SK-N-SH treated with all-trans-retinoic acid at 6 μM for 48 hours (cell line): ENCODE measurements at regions not wholly inside any gene's neighbourhood (a gene's known extent, or its start where the extent isn't known, plus 50 kb on each side); places are given as distances from the start of the nearest gene placed in this dataset.

Source experiments
- ATAC-seq: fragments of 200-7000 bp; cut with Tn5 transposase; 3 replicates; pipeline ENCODE4 v1.9.1; 2020; ENCODE audit warnings: mild to moderate bottlenecking, moderate library complexity
- BACH2 ChIP-seq: fragments of 250-450 bp; sonication (Bioruptor Pico); IDR thresholded peaks from 2 replicates; pipeline ENCODE4 v1.9.0; 2021; ENCODE audit warnings: mild to moderate bottlenecking, borderline replicate concordance
- CSDC2 ChIP-seq: fragments of 250-450 bp; sonication (Bioruptor Pico); IDR thresholded peaks from 2 replicates; pipeline ENCODE4 v1.5.0; 2020; ENCODE audit warnings: mild to moderate bottlenecking, moderate library complexity
- ESRRG ChIP-seq: fragments of 250-450 bp; sonication (Bioruptor Pico); IDR thresholded peaks from 2 replicates; pipeline ENCODE4 v1.6.1; 2021; ENCODE audit warnings: mild to moderate bottlenecking
- GLIS3 ChIP-seq: fragments of 250-450 bp; sonication (Bioruptor Pico); IDR thresholded peaks from 2 replicates; pipeline ENCODE4 v1.5.0; 2020; ENCODE audit warnings: mild to moderate bottlenecking, moderate library complexity
- ISL1 ChIP-seq: fragments of 250-450 bp; sonication (Bioruptor Pico); IDR thresholded peaks from 2 replicates; pipeline ENCODE4 v2.1.2; 2022; ENCODE audit warnings: mild to moderate bottlenecking, moderate library complexity
- OSR1 ChIP-seq: fragments of 250-450 bp; sonication (Bioruptor Pico); IDR thresholded peaks from 2 replicates; pipeline ENCODE4 v1.8.0; 2022; ENCODE audit warnings: moderate library complexity, mild to moderate bottlenecking, inconsistent platforms
- PPARA ChIP-seq: fragments of 250-450 bp; sonication (Bioruptor Pico); IDR thresholded peaks from 2 replicates; pipeline ENCODE4 v1.5.0; 2020; ENCODE audit warnings: mild to moderate bottlenecking, borderline replicate concordance
- RARB ChIP-seq: fragments of 250-450 bp; sonication (Bioruptor Pico); IDR thresholded peaks from 2 replicates; pipeline ENCODE4 v1.8.0; 2021; ENCODE audit warnings: mild to moderate bottlenecking, moderate library complexity
- TCF4 ChIP-seq: fragments of 250-450 bp; sonication (Bioruptor Pico); IDR thresholded peaks from 2 replicates; pipeline ENCODE4 v1.8.0; 2021; ENCODE audit warnings: mild to moderate bottlenecking, moderate library complexity, borderline replicate concordance
- TOX ChIP-seq: fragments of 250-450 bp; sonication (Bioruptor Pico); IDR thresholded peaks from 2 replicates; pipeline ENCODE4 v1.8.0; 2021; ENCODE audit warnings: mild to moderate bottlenecking, moderate library complexity, borderline replicate concordance
- ZC3H10 ChIP-seq: fragments of 250-450 bp; sonication (Bioruptor Pico); IDR thresholded peaks from 2 replicates; pipeline ENCODE4 v1.5.1; 2021; ENCODE audit warnings: mild to moderate bottlenecking, moderate library complexity
- ZNF565 ChIP-seq: fragments of 450-650 bp; formaldehyde crosslinking; conservative IDR thresholded peaks from 2 replicates; pipeline ENCODE4 v1.5.0; 2020; ENCODE audit warnings: low read depth, mild to moderate bottlenecking, moderate library complexity
- ZNF70 ChIP-seq: fragments of 450-650 bp; formaldehyde crosslinking; IDR thresholded peaks from 2 replicates; pipeline ENCODE4 v1.5.0; 2020; ENCODE audit warnings: mild to moderate bottlenecking, moderate library complexity
- TF ChIP-seq, protein P1 (sequence below): fragments of 250-450 bp; sonication (Bioruptor Pico); IDR thresholded peaks from 2 replicates; pipeline ENCODE4 v1.8.0; 2020; ENCODE audit warnings: mild to moderate bottlenecking, moderate library complexity, borderline replicate concordance
- TF ChIP-seq, protein P2 (sequence below): fragments of 250-450 bp; sonication (Bioruptor Pico); IDR thresholded peaks from 2 replicates; pipeline ENCODE4 v1.5.1; 2021; ENCODE audit warnings: mild to moderate bottlenecking, moderate library complexity
- TF ChIP-seq, protein P3 (sequence below): fragments of 250-450 bp; sonication (Bioruptor Pico); IDR thresholded peaks from 2 replicates; pipeline ENCODE4 v1.5.1; 2020; ENCODE audit warnings: low read depth, mild to moderate bottlenecking, moderate library complexity
- TF ChIP-seq, protein P4 (sequence below): fragments of 250-450 bp; sonication (Bioruptor Pico); IDR thresholded peaks from 2 replicates; pipeline ENCODE4 v1.8.0; 2021; ENCODE audit warnings: low read depth, mild to moderate bottlenecking, moderate library complexity, borderline replicate concordance

DNA sequence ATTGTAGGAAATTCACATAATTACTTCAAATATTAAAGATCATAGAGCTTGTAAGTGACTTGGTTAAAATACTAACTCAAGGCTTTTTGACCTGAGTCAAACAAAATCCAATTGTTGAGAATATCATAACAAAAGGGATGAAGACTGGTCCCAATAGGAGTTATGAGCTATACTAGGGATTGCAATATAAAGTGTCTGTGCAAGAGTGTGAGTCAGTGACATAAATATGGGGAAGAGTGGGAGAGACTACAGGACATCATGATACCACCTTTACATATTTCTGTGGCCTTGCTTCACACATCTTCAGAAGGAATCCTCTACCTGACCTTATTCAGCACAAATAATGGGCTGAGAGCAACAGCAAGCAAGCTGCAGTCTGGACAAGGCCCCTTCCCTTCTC lies 180.9 kb upstream of the SLC24A2 start (continued):
- TF ChIP-seq, protein P1, sequence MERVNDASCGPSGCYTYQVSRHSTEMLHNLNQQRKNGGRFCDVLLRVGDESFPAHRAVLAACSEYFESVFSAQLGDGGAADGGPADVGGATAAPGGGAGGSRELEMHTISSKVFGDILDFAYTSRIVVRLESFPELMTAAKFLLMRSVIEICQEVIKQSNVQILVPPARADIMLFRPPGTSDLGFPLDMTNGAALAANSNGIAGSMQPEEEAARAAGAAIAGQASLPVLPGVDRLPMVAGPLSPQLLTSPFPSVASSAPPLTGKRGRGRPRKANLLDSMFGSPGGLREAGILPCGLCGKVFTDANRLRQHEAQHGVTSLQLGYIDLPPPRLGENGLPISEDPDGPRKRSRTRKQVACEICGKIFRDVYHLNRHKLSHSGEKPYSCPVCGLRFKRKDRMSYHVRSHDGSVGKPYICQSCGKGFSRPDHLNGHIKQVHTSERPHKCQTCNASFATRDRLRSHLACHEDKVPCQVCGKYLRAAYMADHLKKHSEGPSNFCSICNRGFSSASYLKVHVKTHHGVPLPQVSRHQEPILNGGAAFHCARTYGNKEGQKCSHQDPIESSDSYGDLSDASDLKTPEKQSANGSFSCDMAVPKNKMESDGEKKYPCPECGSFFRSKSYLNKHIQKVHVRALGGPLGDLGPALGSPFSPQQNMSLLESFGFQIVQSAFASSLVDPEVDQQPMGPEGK (CRISPR knock-in tag), result no peak
- no peak for TF ChIP-seq CSDC2 (CRISPR knock-in tag)
- TF ChIP-seq, all 23 proteins: peak for 0

DNA sequence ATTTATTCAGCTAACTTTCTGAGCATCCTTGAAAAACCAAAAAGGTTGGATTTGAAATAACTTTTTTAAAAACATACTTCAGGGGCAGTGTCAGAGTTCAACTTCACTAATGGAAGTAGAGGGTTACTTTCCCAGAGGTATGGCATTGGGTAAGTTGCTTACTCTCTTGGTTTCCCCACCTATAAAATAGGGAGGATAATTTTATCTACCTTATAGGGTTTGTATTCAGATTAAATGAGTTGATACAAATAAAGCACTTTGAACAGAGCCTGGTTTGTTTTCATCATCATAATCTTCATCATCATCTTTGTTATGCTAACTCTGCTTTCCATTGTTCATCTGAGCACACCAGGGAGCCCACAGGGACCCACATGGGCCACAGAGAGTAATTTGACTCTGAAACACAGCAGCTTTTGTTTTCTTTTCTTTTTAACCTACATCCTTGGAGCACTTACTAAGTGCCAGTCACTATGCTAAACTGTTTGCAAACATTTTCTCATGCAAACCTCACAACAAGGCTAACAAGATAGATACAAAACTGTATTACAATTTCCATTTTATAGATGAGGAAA lies 179.1 kb upstream of the SLC24A2 start:
- ATAC-seq, result no peak

DNA sequence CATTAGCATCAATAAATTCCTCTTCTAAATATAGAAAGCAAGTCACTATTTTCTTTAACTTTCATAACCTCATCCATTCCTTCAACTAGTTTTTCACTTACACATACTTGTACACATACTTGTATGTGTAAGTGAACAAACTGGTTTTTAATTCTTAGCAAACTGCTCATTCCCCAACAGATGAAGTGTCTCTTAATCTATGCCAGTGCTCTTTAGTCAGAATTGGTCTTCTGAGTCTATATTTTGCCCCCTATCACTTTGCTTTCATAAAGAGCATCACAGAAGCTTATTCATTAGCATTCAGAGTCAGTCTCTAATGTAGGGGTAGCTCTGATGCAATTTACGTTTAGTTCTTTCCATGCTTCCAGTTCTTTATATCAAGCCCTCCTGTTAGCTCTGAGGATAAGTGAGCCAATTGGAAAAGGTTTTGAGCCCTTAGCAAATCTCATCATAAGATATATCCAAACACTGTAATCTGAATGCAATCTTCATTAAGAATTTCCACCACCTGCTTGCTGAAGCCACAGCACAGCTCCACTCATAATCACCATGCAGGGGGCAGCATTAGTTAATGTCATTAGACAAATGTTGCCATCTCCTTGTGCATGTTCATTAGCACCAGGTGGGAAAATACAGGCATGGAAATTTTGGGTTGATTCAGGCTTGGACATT lies 178.5 kb upstream of the SLC24A2 start:
- no peak for TF ChIP-seq ZNF565 (CRISPR knock-in tag)
- TF ChIP-seq ISL1 (CRISPR knock-in tag), result no peak
- TF ChIP-seq, protein P1 (CRISPR knock-in tag), result no peak
- no peak for TF ChIP-seq GLIS3 (CRISPR knock-in tag)
- TF ChIP-seq PPARA (CRISPR knock-in tag), result no peak
- TF ChIP-seq TCF4, result no peak
- no peak for TF ChIP-seq OSR1 (CRISPR knock-in tag)
- TF ChIP-seq ESRRG (CRISPR knock-in tag), result no peak
- TF ChIP-seq, protein P2, sequence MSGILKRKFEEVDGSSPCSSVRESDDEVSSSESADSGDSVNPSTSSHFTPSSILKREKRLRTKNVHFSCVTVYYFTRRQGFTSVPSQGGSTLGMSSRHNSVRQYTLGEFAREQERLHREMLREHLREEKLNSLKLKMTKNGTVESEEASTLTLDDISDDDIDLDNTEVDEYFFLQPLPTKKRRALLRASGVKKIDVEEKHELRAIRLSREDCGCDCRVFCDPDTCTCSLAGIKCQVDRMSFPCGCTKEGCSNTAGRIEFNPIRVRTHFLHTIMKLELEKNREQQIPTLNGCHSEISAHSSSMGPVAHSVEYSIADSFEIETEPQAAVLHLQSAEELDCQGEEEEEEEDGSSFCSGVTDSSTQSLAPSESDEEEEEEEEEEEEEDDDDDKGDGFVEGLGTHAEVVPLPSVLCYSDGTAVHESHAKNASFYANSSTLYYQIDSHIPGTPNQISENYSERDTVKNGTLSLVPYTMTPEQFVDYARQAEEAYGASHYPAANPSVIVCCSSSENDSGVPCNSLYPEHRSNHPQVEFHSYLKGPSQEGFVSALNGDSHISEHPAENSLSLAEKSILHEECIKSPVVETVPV, result no peak
- no peak for ATAC-seq

More for the DNA sequence above, 179.1 kb upstream of the SLC24A2 start:
- TF ChIP-seq RARB, result no peak
- TF ChIP-seq ZC3H10 (CRISPR knock-in tag), result no peak
- TF ChIP-seq, protein P1 (CRISPR knock-in tag), result no peak
- no peak for TF ChIP-seq PPARA (CRISPR knock-in tag)
- no peak for TF ChIP-seq OSR1 (CRISPR knock-in tag)
- TF ChIP-seq, protein P3, sequence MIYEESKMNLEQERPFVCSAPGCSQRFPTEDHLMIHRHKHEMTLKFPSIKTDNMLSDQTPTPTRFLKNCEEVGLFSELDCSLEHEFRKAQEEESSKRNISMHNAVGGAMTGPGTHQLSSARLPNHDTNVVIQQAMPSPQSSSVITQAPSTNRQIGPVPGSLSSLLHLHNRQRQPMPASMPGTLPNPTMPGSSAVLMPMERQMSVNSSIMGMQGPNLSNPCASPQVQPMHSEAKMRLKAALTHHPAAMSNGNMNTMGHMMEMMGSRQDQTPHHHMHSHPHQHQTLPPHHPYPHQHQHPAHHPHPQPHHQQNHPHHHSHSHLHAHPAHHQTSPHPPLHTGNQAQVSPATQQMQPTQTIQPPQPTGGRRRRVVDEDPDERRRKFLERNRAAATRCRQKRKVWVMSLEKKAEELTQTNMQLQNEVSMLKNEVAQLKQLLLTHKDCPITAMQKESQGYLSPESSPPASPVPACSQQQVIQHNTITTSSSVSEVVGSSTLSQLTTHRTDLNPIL, result no peak

DNA sequence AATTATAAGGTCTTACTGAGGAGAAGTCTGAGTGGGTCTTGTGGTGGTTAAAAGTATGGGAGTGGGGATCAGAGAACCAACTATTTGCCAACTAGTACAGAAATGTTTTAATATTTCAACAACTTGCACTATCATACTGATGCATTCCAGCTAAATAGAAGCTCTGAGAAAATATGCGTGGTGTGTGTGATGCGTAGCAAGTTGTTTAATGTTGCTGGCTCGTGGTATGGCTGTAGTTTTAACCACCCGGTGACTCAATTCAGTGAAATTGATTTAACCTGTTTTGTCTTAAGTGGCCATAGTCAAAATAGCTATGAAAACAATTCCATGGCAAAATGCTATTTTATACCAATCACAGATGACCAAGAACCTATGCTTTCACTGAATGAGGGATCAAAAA lies 176.5 kb upstream of the SLC24A2 start:
- ATAC-seq, result no peak
- TF ChIP-seq, protein P4, sequence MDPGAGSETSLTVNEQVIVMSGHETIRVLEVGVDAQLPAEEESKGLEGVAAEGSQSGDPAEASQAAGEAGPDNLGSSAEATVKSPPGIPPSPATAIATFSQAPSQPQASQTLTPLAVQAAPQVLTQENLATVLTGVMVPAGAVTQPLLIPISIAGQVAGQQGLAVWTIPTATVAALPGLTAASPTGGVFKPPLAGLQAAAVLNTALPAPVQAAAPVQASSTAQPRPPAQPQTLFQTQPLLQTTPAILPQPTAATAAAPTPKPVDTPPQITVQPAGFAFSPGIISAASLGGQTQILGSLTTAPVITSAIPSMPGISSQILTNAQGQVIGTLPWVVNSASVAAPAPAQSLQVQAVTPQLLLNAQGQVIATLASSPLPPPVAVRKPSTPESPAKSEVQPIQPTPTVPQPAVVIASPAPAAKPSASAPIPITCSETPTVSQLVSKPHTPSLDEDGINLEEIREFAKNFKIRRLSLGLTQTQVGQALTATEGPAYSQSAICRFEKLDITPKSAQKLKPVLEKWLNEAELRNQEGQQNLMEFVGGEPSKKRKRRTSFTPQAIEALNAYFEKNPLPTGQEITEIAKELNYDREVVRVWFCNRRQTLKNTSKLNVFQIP (CRISPR knock-in tag), result no peak
- no peak for TF ChIP-seq ZC3H10 (CRISPR knock-in tag)
- TF ChIP-seq, protein P1 (CRISPR knock-in tag), result no peak
- no peak for TF ChIP-seq TOX (CRISPR knock-in tag)
- no peak for TF ChIP-seq TCF4
- no peak for TF ChIP-seq RARB
- TF ChIP-seq BACH2, result no peak
- TF ChIP-seq, protein P3, result no peak
- no peak for TF ChIP-seq GLIS3 (CRISPR knock-in tag)
- TF ChIP-seq ZNF70 (CRISPR knock-in tag), result no peak
- TF ChIP-seq PPARA (CRISPR knock-in tag), result no peak
- TF ChIP-seq, all 23 proteins: peak for 0
